ENCODE measurements at regions not wholly inside any gene's neighbourhood (a gene's known extent, or its start where the extent isn't known, plus 50 kb on each side); places are given as distances from the start of the nearest gene placed in this dataset.

- TF ChIP-seq CTCF (conservative IDR thresholded peaks at IDR 0.05; ENCODE audit: low read length) (no peak), EZH2phosphoT487 (IDR thresholded peaks at IDR 0.05; ENCODE audit: borderline replicate concordance, low read depth, low read length) (no peak)
Measured at GRCh38 chr2:63660060-63660459, 71.3 kb downstream of the MDH1 start.

All from OCI-LY7 (cell line).